ENCODE measurements at regions not wholly inside any gene's neighbourhood (a gene's known extent, or its start where the extent isn't known, plus 50 kb on each side); places are given as distances from the start of the nearest gene placed in this dataset.

- TF ChIP-seq CTCF (conservative IDR thresholded peaks at IDR 0.05; ENCODE audit: low read length) (no peak), EZH2phosphoT487 (IDR thresholded peaks at IDR 0.05; ENCODE audit: borderline replicate concordance, low read depth, low read length) (no peak)
Observed at GRCh38 chr3:102124704-102125103, 275.4 kb downstream of the NFKBIZ start.
